HepG2 (cell line): ENCODE measurements at regions not wholly inside any gene's neighbourhood (a gene's known extent, or its start where the extent isn't known, plus 50 kb on each side); places are given as distances from the start of the nearest gene placed in this dataset.
"Not testable (repeated sequence)": the region's sequence is repeated elsewhere in the genome, so short reads cannot be mapped to it uniquely, and the experiment has no call there.

ENCODE experiments used
- ATAC-seq: fragments of 200-7000 bp; cut with Tn5 transposase; 3 replicates; pipeline ENCODE4 v1.9.1; 2020; ENCODE audit warnings: mild to moderate bottlenecking, moderate library complexity
- BruUV-seq: library from RNA; stranded (reverse); fragments of 400-500 nt; replicated peaks from 2 replicates; lab custom pipeline; 2021; lab: Mats Ljungman, UMichigan
- CTCF ChIA-PET: fragments of 300-600 bp; formaldehyde crosslinking; extraction: SDS; loops from one replicate; lab custom pipeline; 2021; ENCODE audit warnings: low total read pairs, inconsistent platforms, low intra/inter-chr PET ratio; lab: Yijun Ruan, JAX
- POLR2A ChIA-PET: fragments of 350-600 bp; sonication (Branson Sonifier 250); formaldehyde crosslinking; loops from one replicate; lab custom pipeline; 2020; ENCODE audit warnings: antibody characterized with exemption, inconsistent platforms; lab: Yijun Ruan, JAX
- DNase-seq: peaks from one replicate; pipeline ENCODE4 v3.0.0-alpha.2; 2015; ENCODE audit warnings: low spot score
- FAIRE-seq: peaks from 3 replicates; lab custom pipeline; 2011; peaks lifted over from hg19 to GRCh38; lab: Jason Lieb, UNC
- H2AFZ ChIP-seq: one replicate; pipeline ENCODE4 v1.6.1; 2011; ENCODE audit warnings: low read length, inconsistent platforms
- H3K27ac ChIP-seq: fragments of 300-600 bp; 3 replicates; pipeline ENCODE4 v1.8.0; 2011; ENCODE audit warnings: mixed run types, mild to moderate bottlenecking, mixed read lengths, low read length, inconsistent platforms; ENCODE audit not compliant: insufficient read depth; ENCODE audit errors: extremely low read length
- H3K27me3 ChIP-seq, 2 experiments: fragments of 200-600 bp in 1 of 2; 2 replicates in 1 of 2; 3 replicates in 1 of 2; pipeline versions ENCODE4 v1.6.0 to v1.8.0; 2011; ENCODE audit warnings: low read length in 2 of 2, mild to moderate bottlenecking in 2 of 2, moderate library complexity in 2 of 2, inconsistent platforms in 1 of 2; ENCODE audit not compliant: insufficient read depth in 2 of 2, control insufficient read depth in 1 of 2
- H3K36me3 ChIP-seq, 2 experiments: fragments of 200-600 bp in 1 of 2; replicated peaks in 1 of 2; 2 replicates in 1 of 2; 3 replicates in 1 of 2; pipeline versions ENCODE4 v1.5.1 to v1.8.0; 2011; ENCODE audit warnings: low read length in 2 of 2, inconsistent platforms in 1 of 2; ENCODE audit not compliant: insufficient read depth in 2 of 2, control insufficient read depth in 1 of 2
- H3K4me1 ChIP-seq: 2 replicates; pipeline ENCODE4 v1.5.1; 2012; ENCODE audit warnings: low read length, inconsistent platforms; ENCODE audit not compliant: insufficient read depth
- H3K4me2 ChIP-seq: 2 replicates; pipeline ENCODE4 v1.6.0; 2011; ENCODE audit warnings: low read depth, low read length, inconsistent platforms
- H3K4me3 ChIP-seq, 3 experiments: fragments of 200-600 bp in 1 of 3; sonication (generic), shearing (Covaris generic) in 1 of 3; replicated peaks in 1 of 3; 2 replicates each; pipeline ENCODE4 v1.5.1; 2011 to 2016; ENCODE audit warnings: low read length in 3 of 3, inconsistent platforms in 2 of 3, low read depth in 2 of 3, mild to moderate bottlenecking in 2 of 3, control low read depth in 1 of 3, mixed read lengths in 1 of 3; ENCODE audit not compliant: insufficient read depth in 1 of 3
- H3K79me2 ChIP-seq: one replicate; pipeline ENCODE4 v1.6.1; 2011; ENCODE audit warnings: low read length, inconsistent platforms; ENCODE audit not compliant: insufficient read depth
- H3K9ac ChIP-seq: 2 replicates; pipeline ENCODE4 v1.6.0; 2011; ENCODE audit warnings: mild to moderate bottlenecking, low read depth, low read length, inconsistent platforms; ENCODE audit not compliant: insufficient read depth
- H3K9me3 ChIP-seq: 2 replicates; pipeline ENCODE4 v1.5.1; 2012; ENCODE audit warnings: mild to moderate bottlenecking, low read length
- H4K20me1 ChIP-seq: 2 replicates; pipeline ENCODE4 v1.6.0; 2011; ENCODE audit warnings: inconsistent platforms, mild to moderate bottlenecking, low read length, moderate library complexity; ENCODE audit not compliant: insufficient read depth
- WGBS: methylation state at CpG from one replicate; pipeline ENCODE4 v1.1.6; 2017; ENCODE audit warnings: low lambda C conversion rate; 5-methylcytosine and 5-hydroxymethylcytosine counted together
- in situ Hi-C: cut with HindIII; loops from 2 replicates; pipeline ENCODE4 v1.10.0; 2017; ENCODE audit warnings: low pct_unique_long_range_greater_than_20kb; ENCODE audit not compliant: extremely low pct_ligation_motif_present
- intact Hi-C: fragments of 100-400 bp; cut with micrococcal nuclease; formaldehyde crosslinking; loops from one replicate; pipeline ENCODE4 v1.10.0; 2022; ENCODE audit not compliant: unreplicated experiment

GRCh38 chrY:18688362-18688761, 85.2 kb downstream of the HSFY2 start:
- in situ Hi-C loops, H3K79me2 ChIP-seq, POLR2A ChIA-PET, ATAC-seq, H3K9ac ChIP-seq, H4K20me1 ChIP-seq, DNase-seq, H3K4me2 ChIP-seq, H3K36me3 ChIP-seq, H3K4me3 ChIP-seq, H3K9me3 ChIP-seq, H2AFZ ChIP-seq, BruUV-seq, CTCF ChIA-PET, H3K4me1 ChIP-seq, H3K27me3 ChIP-seq, intact Hi-C loops, H3K27ac ChIP-seq: not testable (repeated sequence)
- no CpG with 5 or more reads among the region's 6 CpGs for WGBS
- peak; percentile 77 for FAIRE-seq

- in situ Hi-C loops, H3K27ac ChIP-seq, H3K36me3 ChIP-seq, H3K9ac ChIP-seq, intact Hi-C loops, DNase-seq, H3K9me3 ChIP-seq, POLR2A ChIA-PET, FAIRE-seq, BruUV-seq, CTCF ChIA-PET, H3K4me3 ChIP-seq, H3K4me1 ChIP-seq, H3K79me2 ChIP-seq, ATAC-seq, H3K27me3 ChIP-seq, H3K4me2 ChIP-seq, H4K20me1 ChIP-seq, H2AFZ ChIP-seq: not testable (repeated sequence)
- WGBS, result no CpG with 5 or more reads among the region's 3 CpGs
Observed at GRCh38 chrY:18689420-18689819, 84.1 kb downstream of the HSFY2 start.

GRCh38 chrY:18689890-18690593, 83.5 kb downstream of the HSFY2 start:
- intact Hi-C loops, H3K4me2 ChIP-seq, H3K9ac ChIP-seq, H3K27ac ChIP-seq, H3K79me2 ChIP-seq, in situ Hi-C loops, H4K20me1 ChIP-seq, H3K27me3 ChIP-seq, FAIRE-seq, H3K9me3 ChIP-seq, ATAC-seq, H3K36me3 ChIP-seq, CTCF ChIA-PET, H3K4me1 ChIP-seq, POLR2A ChIA-PET, DNase-seq, BruUV-seq, H2AFZ ChIP-seq, H3K4me3 ChIP-seq: not testable (repeated sequence)
- WGBS, result no CpG with 5 or more reads among the region's 9 CpGs

GRCh38 chrY:18696788-18697187, 76.7 kb downstream of the HSFY2 start:
- DNase-seq, POLR2A ChIA-PET, in situ Hi-C loops, H3K9ac ChIP-seq, intact Hi-C loops, H3K27me3 ChIP-seq, H3K79me2 ChIP-seq, H3K4me3 ChIP-seq, H3K4me2 ChIP-seq, ATAC-seq, H3K27ac ChIP-seq, H4K20me1 ChIP-seq, H2AFZ ChIP-seq, H3K9me3 ChIP-seq, BruUV-seq, CTCF ChIA-PET, H3K4me1 ChIP-seq, H3K36me3 ChIP-seq, FAIRE-seq: not testable (repeated sequence)
